AG10803 (cell line): ENCODE measurements at regions not wholly inside any gene's neighbourhood (a gene's known extent, or its start where the extent isn't known, plus 50 kb on each side); places are given as distances from the start of the nearest gene placed in this dataset.

Experiments
- DNase-seq: peaks from one replicate; pipeline ENCODE4 v3.0.0; 2010; ENCODE audit warnings: low read depth
- H3K4me3 ChIP-seq: 2 replicates; pipeline ENCODE4 v1.5.1; 2011; ENCODE audit warnings: mild to moderate bottlenecking, low read length, control low read depth
- TF ChIP-seq, protein P1 (sequence below): conservative IDR thresholded peaks from 2 replicates; pipeline ENCODE4 v1.5.1; 2011; ENCODE audit warnings: mild to moderate bottlenecking, low read length, control low read depth, inconsistent platforms

DNA sequence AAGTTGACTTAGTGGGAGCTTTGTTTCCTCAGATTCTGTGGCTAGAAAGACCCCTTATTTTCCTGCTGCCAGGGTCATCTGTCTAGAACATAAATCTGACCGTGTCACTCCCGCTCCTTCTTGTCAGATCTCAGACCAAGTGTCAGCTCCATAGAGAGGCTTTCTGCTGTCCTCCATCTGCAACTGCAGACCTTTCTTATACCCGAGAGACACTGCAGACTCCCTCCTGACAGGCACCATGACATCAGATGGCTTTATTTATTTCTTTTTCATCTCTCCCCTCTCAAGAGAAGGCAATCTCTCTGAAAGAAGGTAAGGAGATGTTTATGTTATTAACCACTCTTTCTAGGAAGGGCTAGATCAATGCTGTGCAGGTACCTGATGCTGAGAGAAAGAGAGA lies 726.5 kb downstream of the UQCRFS1 start:
- TF ChIP-seq, protein P1, sequence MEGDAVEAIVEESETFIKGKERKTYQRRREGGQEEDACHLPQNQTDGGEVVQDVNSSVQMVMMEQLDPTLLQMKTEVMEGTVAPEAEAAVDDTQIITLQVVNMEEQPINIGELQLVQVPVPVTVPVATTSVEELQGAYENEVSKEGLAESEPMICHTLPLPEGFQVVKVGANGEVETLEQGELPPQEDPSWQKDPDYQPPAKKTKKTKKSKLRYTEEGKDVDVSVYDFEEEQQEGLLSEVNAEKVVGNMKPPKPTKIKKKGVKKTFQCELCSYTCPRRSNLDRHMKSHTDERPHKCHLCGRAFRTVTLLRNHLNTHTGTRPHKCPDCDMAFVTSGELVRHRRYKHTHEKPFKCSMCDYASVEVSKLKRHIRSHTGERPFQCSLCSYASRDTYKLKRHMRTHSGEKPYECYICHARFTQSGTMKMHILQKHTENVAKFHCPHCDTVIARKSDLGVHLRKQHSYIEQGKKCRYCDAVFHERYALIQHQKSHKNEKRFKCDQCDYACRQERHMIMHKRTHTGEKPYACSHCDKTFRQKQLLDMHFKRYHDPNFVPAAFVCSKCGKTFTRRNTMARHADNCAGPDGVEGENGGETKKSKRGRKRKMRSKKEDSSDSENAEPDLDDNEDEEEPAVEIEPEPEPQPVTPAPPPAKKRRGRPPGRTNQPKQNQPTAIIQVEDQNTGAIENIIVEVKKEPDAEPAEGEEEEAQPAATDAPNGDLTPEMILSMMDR: no peak
- DNase-seq: no peak
- no peak overlapping the region for H3K4me3 ChIP-seq

DNA sequence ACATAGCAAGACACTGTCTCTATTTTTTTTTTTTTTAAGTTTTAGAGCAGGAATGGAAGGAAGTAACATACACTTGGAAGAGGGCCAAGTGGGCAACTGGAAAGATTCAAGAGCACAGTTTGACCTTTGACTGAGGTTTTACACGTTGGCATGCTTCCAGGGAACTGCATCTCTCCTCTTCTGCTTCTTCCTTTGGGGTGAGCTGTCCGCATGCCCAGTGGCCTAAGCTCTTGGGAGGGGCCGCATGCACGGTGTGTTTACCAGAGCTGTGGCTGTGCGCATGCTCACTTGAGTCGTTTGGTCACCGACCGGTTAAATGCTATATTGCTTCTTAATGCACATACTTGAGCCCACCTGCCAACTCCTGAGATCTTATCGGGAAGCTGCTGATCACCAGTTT lies 727.7 kb downstream of the UQCRFS1 start:
- no peak for DNase-seq
- no peak overlapping the region for H3K4me3 ChIP-seq
- TF ChIP-seq, protein P1: no peak

DNA sequence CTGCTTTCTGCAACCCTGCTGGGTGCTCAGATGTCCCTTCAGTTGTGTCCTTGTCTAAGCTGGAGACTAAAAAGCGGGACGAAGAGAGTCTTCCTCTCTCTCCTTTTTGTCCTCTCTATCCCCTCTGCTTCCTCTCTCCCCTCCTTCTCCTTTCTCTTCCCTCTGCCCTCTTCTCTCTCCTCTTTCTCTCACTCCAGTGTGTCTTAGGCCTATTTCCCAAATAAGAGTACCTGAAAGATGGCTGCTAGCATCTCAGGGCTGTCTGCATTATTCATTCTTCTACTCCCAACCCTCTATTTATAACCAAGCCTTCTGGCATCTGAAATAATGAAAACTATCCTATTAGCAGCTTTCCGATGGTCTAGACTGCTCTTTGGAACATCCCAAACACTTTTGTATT lies 729.8 kb downstream of the UQCRFS1 start:
- TF ChIP-seq, protein P1: no peak
- DNase-seq: no peak
- no peak overlapping the region for H3K4me3 ChIP-seq

DNA sequence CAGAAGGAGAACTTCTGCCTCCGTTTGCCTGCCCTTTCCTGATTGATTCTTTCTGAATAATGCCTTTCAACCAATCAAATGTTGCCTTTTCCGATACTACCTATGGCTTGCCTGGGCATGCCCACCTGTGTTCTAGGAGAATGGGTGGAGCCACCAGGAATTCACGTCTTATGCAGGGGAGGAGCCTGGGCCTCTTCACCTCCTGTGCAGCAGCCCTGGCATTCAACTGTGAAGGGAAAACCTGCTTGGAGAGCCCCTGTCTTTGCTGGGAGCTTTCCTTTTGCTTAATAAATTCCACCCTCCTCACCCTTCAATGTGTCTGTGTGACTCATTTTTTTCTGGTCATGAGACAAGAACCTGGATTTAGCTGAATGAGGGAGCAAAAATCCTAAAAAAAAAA lies 730.7 kb downstream of the UQCRFS1 start:
- H3K4me3 ChIP-seq: no peak overlapping the region
- no peak for DNase-seq
- TF ChIP-seq, protein P1: no peak

DNA sequence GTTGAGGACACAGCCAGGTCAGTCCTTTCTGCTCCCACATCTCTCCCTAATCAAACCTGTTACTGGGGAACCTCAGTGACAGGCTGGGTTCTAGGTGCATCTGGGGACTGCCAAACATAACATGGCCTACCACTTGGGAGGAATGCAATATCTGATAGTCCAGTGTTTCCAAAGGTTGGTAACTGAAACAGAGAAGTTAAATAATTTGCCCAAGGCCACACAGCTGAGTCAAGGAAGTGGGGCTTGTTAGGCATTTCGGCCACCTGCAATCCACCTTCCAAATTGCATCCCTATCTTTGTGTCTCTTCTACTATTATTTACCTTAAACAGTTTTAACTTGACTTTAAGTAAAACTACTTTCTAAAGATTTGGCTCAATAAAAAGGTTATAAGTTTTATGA lies 731.3 kb downstream of the UQCRFS1 start:
- no peak for DNase-seq
- TF ChIP-seq, protein P1: no peak

DNA sequence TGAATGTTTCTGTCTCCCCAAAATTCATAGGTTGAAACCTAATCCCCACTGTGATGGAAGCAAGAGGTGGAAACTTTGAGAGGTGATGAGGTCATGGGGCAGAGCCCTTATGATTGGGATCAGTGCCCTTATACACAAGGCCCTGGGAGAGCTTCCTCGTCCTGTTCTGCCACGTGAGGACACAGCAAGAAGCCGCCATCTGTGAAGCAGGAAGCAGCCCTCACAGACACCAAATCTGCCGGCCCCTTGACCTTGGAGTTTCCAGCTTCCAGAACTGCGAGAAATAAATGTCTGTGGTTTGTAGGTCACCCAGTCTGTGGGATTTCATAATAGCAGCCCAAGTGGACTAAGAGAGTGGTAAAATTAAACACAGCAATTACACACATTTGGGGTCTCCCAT lies 737.4 kb downstream of the UQCRFS1 start:
- TF ChIP-seq, protein P1: no peak
- DNase-seq: peak; percentile 12

More for the DNA sequence above, 731.3 kb downstream of the UQCRFS1 start:
- no peak overlapping the region for H3K4me3 ChIP-seq

DNA sequence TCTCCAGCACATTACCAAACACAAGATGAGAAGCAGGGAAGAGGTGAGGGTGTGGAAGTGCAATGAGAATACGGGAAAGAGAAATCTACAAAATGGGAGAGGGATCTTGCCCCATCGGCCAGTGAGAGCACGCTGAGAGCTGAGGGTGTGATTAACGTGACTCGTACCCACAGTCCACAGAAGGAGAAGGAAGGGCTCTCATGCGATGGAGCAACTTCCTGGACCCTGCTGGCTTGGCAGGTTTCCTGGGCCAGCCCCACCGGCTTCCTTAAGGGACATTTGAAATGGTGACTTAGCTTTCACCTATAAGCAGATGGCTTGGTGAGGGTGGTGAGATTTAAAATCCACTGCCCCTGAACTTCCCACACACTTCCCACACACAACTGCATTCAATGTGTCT lies 740.1 kb downstream of the UQCRFS1 start:
- peak; percentile 3 for DNase-seq
- H3K4me3 ChIP-seq: no peak overlapping the region
- TF ChIP-seq, protein P1: no peak

More for the DNA sequence above, 737.4 kb downstream of the UQCRFS1 start:
- no peak overlapping the region for H3K4me3 ChIP-seq
